Ishikawa (cell line): ENCODE measurements at regions not wholly inside any gene's neighbourhood (a gene's known extent, or its start where the extent isn't known, plus 50 kb on each side); places are given as distances from the start of the nearest gene placed in this dataset.

Source experiments
- CEBPB ChIP-seq: IDR thresholded peaks from 2 replicates; pipeline ENCODE4 v1.6.1; 2012
- CREB1 ChIP-seq: IDR thresholded peaks from 2 replicates; pipeline ENCODE4 v1.6.1; 2012; ENCODE audit warnings: low read depth
- EGR1 ChIP-seq: IDR thresholded peaks from 2 replicates; pipeline ENCODE4 v1.6.1; 2012
- EP300 ChIP-seq: IDR thresholded peaks from 2 replicates; pipeline ENCODE4 v1.6.1; 2012; ENCODE audit warnings: borderline replicate concordance
- FOXM1 ChIP-seq: IDR thresholded peaks from 2 replicates; pipeline ENCODE4 v1.6.1; 2012; ENCODE audit warnings: low read depth, borderline replicate concordance
- NFIC ChIP-seq: IDR thresholded peaks from 2 replicates; pipeline ENCODE4 v1.6.1; 2012
- RAD21 ChIP-seq: IDR thresholded peaks from 2 replicates; pipeline ENCODE4 v1.6.1; 2012; ENCODE audit warnings: low read depth
- TAF1 ChIP-seq: IDR thresholded peaks from 2 replicates; pipeline ENCODE4 v1.6.1; 2012; ENCODE audit warnings: low read depth, mild to moderate bottlenecking
- TCF12 ChIP-seq: IDR thresholded peaks from 2 replicates; pipeline ENCODE4 v1.6.1; 2012; ENCODE audit warnings: low read depth
- TEAD4 ChIP-seq: IDR thresholded peaks from 2 replicates; pipeline ENCODE4 v1.6.1; 2012
- YY1 ChIP-seq: IDR thresholded peaks from 2 replicates; pipeline ENCODE4 v1.6.1; 2012; ENCODE audit warnings: low read depth
- ZBTB7A ChIP-seq: IDR thresholded peaks from 2 replicates; pipeline ENCODE4 v1.6.1; 2012; ENCODE audit warnings: low read depth
- TF ChIP-seq, protein P1 (sequence below): IDR thresholded peaks from 2 replicates; pipeline ENCODE4 v1.6.1; 2012; ENCODE audit warnings: low read depth, mild to moderate bottlenecking
- TF ChIP-seq, protein P2 (sequence below): IDR thresholded peaks from 2 replicates; pipeline ENCODE4 v1.6.1; 2012
- TF ChIP-seq, protein P3 (sequence below): IDR thresholded peaks from 2 replicates; pipeline ENCODE4 v1.6.1; 2012

DNA sequence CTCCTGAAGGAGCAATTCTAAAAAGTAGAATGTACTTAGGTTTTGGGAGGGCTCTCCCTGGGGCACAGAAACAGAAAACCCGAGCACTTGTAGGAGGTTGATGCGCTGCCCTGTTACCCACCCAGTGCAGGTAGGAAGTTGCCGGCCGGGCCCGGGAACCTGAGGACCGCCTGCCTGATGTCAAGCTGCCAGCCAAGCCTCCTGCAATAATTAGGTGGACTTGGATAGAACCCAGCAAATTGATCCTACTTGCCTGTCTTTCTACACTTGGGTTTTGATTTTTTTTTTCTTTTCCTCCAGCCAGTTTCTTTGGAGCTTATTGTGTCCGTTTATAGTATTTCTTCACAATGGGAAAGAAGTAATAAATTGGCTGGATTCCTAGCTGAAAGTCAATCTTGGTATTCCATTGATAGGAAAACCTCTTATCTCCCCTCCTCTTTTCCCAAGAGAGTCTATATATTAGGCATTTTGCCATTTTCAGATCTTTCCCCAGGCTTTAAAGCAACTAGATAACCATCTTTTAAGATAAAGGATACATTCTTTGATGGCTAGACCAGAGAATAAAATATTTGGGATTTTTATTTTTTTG is 78.3 kb upstream of the FYN start:
- TF ChIP-seq NFIC, result no peak
- TF ChIP-seq, protein P1, sequence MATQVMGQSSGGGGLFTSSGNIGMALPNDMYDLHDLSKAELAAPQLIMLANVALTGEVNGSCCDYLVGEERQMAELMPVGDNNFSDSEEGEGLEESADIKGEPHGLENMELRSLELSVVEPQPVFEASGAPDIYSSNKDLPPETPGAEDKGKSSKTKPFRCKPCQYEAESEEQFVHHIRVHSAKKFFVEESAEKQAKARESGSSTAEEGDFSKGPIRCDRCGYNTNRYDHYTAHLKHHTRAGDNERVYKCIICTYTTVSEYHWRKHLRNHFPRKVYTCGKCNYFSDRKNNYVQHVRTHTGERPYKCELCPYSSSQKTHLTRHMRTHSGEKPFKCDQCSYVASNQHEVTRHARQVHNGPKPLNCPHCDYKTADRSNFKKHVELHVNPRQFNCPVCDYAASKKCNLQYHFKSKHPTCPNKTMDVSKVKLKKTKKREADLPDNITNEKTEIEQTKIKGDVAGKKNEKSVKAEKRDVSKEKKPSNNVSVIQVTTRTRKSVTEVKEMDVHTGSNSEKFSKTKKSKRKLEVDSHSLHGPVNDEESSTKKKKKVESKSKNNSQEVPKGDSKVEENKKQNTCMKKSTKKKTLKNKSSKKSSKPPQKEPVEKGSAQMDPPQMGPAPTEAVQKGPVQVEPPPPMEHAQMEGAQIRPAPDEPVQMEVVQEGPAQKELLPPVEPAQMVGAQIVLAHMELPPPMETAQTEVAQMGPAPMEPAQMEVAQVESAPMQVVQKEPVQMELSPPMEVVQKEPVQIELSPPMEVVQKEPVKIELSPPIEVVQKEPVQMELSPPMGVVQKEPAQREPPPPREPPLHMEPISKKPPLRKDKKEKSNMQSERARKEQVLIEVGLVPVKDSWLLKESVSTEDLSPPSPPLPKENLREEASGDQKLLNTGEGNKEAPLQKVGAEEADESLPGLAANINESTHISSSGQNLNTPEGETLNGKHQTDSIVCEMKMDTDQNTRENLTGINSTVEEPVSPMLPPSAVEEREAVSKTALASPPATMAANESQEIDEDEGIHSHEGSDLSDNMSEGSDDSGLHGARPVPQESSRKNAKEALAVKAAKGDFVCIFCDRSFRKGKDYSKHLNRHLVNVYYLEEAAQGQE, result no peak

DNA sequence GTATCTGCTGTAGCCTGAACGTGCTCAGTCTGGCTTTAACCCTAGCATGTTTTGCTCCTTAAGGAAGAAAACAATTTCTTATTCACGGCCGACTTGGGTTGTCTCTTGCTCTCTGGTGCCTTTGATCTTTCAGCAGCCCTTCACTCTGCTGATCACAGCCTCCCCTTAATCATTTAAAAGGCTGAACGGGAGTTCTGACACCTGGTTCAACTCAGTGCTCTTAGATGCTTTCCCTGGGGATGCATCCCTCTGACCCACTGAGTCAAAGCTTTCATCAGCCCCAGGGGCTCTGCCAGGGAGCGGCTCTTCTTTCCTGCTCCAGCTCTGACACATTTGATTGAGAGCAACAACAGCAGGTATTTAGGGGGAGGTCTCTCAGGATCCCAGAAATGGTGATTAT is 79.0 kb upstream of the FYN start:
- TF ChIP-seq CEBPB (no peak), ZBTB7A (no peak)
- TF ChIP-seq, protein P2, sequence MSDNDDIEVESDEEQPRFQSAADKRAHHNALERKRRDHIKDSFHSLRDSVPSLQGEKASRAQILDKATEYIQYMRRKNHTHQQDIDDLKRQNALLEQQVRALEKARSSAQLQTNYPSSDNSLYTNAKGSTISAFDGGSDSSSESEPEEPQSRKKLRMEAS, result no peak

DNA sequence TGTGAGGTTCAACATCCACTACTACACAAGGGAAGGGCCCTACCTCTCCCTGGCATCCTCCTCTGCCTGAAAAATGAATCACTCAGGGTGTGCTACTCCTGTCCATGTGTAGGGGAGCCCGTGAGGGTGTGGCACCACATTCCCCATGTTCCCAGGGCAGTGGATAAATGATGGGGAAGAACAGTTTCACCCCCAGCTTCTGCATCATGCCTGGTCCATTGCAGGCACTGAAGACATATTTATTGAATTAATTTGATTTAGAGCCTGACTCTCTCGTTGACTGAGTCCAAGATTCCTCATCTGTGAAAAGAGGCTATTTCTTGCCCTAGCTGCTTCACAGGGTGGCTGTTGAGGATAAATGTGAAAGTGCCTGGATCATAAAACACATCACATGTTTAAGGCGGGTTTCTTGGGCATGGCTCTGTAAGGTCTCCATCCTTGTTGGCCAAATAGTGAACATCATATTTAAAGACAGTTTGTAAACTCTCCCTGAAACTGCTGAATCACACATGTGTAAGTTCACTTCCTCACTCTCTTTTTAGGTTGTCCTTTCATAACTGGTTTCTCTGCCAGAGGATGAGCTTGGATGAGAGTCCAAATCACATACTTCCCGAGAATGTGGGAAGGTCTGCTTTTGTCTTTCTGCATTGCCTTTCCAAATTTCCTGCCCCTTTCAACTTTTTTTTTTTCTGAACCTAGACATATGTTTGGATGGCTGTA is 79.7 kb upstream of the FYN start:
- TF ChIP-seq NFIC (no peak), TCF12 (no peak)

DNA sequence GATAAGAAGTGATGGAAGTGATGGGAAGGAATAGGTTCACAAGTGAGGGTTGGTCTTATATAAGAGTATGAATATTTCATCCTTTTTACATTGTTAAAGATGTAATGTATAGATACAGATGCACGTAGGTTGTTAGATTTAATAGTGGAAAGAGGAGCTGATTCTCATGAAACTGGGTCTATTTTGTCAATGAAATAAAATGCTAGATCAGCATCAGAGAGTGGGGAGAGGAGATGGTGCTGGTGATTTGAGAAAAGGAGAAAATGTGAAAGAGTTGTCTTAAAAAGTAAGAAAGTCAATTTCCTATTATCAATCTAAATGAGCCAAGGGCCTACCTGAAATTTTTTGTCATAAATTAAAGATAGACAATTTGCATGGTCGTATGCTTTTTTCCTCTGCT is 82.8 kb upstream of the FYN start:
- TF ChIP-seq FOXM1 (no peak), ZBTB7A (no peak), TCF12 (no peak), TAF1 (no peak), YY1 (no peak), EP300 (no peak), EGR1 (no peak), CEBPB (no peak), TEAD4 (no peak), NFIC (no peak), RAD21 (no peak), CREB1 (no peak)
- TF ChIP-seq, protein P2, result no peak
- TF ChIP-seq, protein P1, result no peak
- TF ChIP-seq, protein P3, sequence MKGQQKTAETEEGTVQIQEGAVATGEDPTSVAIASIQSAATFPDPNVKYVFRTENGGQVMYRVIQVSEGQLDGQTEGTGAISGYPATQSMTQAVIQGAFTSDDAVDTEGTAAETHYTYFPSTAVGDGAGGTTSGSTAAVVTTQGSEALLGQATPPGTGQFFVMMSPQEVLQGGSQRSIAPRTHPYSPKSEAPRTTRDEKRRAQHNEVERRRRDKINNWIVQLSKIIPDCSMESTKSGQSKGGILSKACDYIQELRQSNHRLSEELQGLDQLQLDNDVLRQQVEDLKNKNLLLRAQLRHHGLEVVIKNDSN, result no peak

DNA sequence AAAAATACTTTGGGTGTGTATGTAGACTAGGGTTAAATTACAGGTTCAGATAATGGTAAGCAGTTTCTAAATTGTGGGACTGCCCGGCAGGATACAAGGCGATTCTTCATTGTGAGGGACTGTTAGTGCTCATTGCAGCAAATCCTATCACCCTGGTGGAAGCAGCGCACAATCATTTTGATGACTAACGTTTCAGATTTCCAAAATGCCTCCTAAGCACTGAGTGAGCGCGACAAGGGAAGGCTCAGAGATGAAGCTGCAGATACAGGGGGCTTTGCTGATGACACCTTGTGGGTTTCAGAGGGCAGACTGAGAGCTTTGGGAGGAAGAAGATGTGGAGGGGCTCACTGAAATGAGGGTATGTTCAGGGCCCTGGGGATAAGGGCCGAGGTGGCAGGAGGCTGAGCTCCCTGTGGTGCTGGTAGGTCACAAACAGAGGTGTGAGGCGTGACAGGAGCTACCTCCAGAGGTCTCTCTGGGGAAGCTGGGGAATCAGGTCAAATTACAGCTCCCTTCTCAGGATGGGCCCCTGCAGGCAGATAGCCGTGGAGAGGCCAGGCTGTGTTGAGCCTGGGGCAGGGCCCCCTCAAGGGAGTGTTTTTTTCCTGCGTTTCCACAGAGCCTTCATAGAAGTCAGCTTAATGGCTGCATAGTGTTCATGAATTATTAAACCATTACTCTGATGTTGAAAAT is 84.5 kb upstream of the FYN start:
- TF ChIP-seq CREB1, result no peak
- TF ChIP-seq RAD21, result peak; percentile 18; the same call in 1 of the 2 replicates

DNA sequence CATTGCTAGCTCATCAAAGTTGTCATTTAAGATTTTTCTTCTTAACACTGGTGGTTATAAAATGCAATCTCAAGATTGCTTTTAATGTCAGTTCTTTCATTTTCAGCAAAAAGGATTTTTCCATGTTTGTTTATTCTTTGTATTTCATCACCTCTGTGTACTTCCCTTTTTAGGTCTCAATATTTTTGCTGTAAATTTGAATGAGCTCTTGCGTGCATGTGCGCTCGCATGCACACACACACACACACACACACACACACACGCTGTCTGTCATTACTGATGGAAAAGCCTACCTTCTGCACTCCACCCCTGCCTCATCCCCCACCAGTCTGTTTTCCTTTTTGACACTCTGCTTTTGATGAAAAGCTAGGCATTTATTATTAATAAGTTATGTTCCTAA is 85.3 kb upstream of the FYN start:
- TF ChIP-seq EGR1 (no peak), FOXM1 (no peak), ZBTB7A (no peak), CEBPB (no peak), NFIC (no peak), RAD21 (no peak), CREB1 (no peak), YY1 (no peak), TEAD4 (no peak), TAF1 (no peak)
- TF ChIP-seq, protein P3, result no peak
- TF ChIP-seq, protein P1, result no peak
- TF ChIP-seq, protein P2, result no peak
